ENCODE measurements at regions not wholly inside any gene's neighbourhood (a gene's known extent, or its start where the extent isn't known, plus 50 kb on each side); places are given as distances from the start of the nearest gene placed in this dataset.
"Not testable (repeated sequence)": the region's sequence is repeated elsewhere in the genome, so short reads cannot be mapped to it uniquely, and the experiment has no call there.

GRCh38 chr7:51452694-51453093 lies 136.1 kb upstream of the COBL start:
- DNase-seq (ENCODE audit: low read depth), result no peak

GRCh38 chr7:51451751-51452476 lies 135.3 kb upstream of the COBL start:
- no peak for DNase-seq (ENCODE audit: low read depth)

GRCh38 chr7:51450541-51450940 lies 133.9 kb upstream of the COBL start:
- no peak for DNase-seq (ENCODE audit: low read depth)

- DNase-seq (ENCODE audit: low read depth), result no peak
These were observed 130.2 kb upstream of the COBL start for GRCh38 chr7:51446785-51447184.

- no peak for DNase-seq (ENCODE audit: low read depth)
These were observed 129.7 kb upstream of the COBL start for GRCh38 chr7:51446356-51446755.

- no peak for DNase-seq (ENCODE audit: low read depth)
These were observed 128.3 kb upstream of the COBL start for GRCh38 chr7:51444936-51445335.

- peak; percentile 6 for DNase-seq (ENCODE audit: low read depth)
These were observed 114.0 kb upstream of the COBL start for GRCh38 chr7:51430480-51431086.

GRCh38 chr7:51428217-51428887 lies 111.7 kb upstream of the COBL start:
- no peak for DNase-seq (ENCODE audit: low read depth)

GRCh38 chr7:51426163-51426562 lies 109.6 kb upstream of the COBL start:
- DNase-seq (ENCODE audit: low read depth), result no peak

- not testable (repeated sequence) for DNase-seq (ENCODE audit: low read depth)
These were observed 93.3 kb upstream of the COBL start for GRCh38 chr7:51409934-51410333.

GRCh38 chr7:51397608-51398007 lies 81.0 kb upstream of the COBL start:
- not testable (repeated sequence) for DNase-seq (ENCODE audit: low read depth)

- DNase-seq (ENCODE audit: low read depth), result not testable (repeated sequence)
These were observed 76.4 kb upstream of the COBL start for GRCh38 chr7:51393003-51393402.

GRCh38 chr7:51389952-51390351 lies 73.3 kb upstream of the COBL start:
- not testable (repeated sequence) for DNase-seq (ENCODE audit: low read depth)

GRCh38 chr7:51389216-51389812 lies 72.7 kb upstream of the COBL start:
- DNase-seq (ENCODE audit: low read depth), result not testable (repeated sequence)

- not testable (repeated sequence) for DNase-seq (ENCODE audit: low read depth)
These were observed 71.6 kb upstream of the COBL start for GRCh38 chr7:51388241-51388640.

- not testable (repeated sequence) for DNase-seq (ENCODE audit: low read depth)
These were observed 70.4 kb upstream of the COBL start for GRCh38 chr7:51386806-51387568.

- DNase-seq (ENCODE audit: low read depth), result not testable (repeated sequence)
These were observed 69.6 kb upstream of the COBL start for GRCh38 chr7:51386184-51386583.

GRCh38 chr7:51382243-51382642 lies 65.6 kb upstream of the COBL start:
- not testable (repeated sequence) for DNase-seq (ENCODE audit: low read depth)

GRCh38 chr7:51376420-51377092 lies 59.9 kb upstream of the COBL start:
- no peak for DNase-seq (ENCODE audit: low read depth)

- DNase-seq (ENCODE audit: low read depth), result no peak
These were observed 58.3 kb upstream of the COBL start for GRCh38 chr7:51374936-51375335.

- DNase-seq (ENCODE audit: low read depth), result not testable (repeated sequence)
These were observed 57.0 kb upstream of the COBL start for GRCh38 chr7:51373607-51374006.

Measured in stimulated activated CD8-positive, alpha-beta memory T cell treated with anti-CD3 and anti-CD28 coated beads, Interleukin-12 subunit alpha, Interleukin-12 subunit beta, amount 100 ng/mL, for 1 hour (primary cell).